CD4-positive, alpha-beta T cell treated with Interferon alpha-2 for 1 hour (primary cell): ENCODE measurements at regions not wholly inside any gene's neighbourhood (a gene's known extent, or its start where the extent isn't known, plus 50 kb on each side); places are given as distances from the start of the nearest gene placed in this dataset.

Experiments used
- DNase-seq, 2 donors: peaks; one replicate each; pipeline ENCODE4 v3.0.0-alpha.2; 2020 to 2022

DNA sequence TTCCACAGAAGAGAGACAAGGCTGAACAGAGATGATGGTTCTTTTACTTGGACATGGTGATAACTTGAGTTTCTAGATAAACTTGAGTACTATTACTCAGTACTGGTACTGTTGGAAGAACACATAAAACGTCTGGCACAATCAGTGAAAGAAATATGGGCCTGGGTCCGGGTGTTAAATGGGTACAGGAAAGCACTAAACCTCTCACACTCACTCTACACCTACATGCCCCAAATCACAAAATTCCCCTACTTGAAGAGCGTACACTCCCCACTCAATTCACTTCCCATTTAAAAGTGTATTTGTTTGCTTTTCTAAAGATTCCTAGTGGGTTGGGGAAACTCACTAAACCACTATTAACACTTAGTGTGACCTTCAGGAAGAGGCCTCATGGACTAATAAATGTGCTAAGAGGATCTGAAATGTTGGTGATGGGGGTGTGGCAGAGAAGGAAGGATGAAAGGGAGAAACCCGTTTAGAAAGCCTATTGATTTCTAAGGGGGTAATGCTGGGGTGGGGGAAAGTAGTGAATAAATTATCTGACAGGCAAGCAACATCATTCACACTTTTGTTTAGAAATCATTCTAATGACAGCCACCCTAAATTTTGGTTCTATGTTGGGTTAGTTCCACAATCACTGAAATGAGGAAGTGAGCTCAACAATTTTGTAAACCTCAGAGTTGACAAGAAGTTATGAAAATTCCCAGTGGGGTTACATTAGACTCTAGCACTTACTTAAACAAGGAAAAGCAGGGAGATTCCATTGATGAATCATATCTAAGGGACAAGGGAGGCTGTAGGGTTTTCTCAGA is 222.6 kb upstream of the MARCKS start:
- DNase-seq = peak; percentile 14 to 24

DNA sequence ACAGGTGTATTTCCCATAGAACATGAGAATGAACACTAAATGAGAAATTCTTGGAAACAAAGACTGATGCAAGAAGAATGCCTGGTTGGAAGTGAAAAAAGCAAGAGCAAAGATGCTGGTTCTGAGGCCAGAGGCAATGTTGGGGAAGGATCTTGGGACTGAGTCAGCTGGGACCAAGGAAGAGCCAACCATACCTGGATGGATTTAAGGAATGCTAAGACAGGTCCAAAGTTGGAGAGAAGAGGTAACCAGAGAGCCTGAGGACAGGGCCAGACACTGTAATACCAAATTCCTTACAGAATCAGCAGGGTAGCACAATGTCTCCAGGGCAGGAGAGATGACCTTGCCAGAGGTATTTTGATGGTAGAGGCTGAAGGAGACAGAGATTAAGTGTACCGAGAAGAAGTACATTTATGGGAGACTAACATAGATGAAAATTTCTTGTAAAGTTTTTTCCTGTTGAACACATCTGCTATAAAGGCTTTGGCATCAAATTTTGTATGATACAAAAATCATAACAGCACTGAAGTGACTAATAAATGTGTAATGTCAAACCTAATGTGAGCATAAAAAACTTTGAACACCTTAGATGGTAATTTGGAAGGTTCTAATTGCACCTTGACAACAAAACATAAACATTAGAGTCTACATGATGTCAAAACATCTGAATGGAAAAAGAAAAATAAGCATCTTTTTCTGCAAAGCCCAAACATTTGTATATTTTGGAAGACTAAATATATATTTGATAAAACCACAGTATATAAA is 221.7 kb upstream of the MARCKS start:
- no peak for DNase-seq

DNA sequence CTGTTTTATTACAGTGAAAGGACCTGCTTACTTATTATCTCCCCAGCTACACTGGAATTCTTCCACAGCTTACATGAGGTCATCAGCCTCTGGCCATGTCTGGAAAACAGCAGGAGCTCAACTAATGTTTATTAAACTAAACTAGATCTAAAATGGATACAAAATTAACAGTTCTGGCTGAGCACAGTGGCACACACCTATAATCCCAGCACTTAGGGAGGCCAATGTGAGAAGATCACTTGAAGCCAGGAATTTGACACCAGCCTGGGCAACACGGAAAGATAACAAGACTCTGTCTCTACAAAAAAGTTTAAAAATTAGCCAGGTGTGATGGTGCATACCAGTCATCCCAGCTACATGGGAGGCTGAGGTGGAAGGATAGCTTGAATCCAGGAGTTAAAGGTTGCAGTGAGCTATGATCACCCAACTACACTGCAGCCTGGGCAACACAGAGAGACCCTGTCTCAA is 220.8 kb upstream of the MARCKS start:
- no peak for DNase-seq

DNA sequence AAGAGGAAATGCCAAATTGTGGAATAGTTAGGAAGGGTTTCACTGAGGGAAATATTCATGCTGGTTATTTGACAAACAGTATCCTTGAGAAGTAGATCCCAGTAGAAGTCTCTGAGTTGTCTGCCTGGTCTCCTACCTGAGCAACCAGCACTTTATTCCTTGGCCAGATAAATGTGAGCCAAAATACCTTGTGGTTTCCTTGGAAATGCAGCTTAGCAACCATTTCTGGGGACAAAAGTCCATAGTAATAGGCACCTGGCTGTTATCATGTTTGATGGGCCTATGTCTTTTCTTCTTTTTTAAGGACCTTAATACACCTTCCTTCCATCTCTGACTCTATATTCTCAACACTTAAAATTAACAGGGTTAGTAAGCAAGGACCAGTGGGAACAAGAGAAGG is 217.1 kb upstream of the MARCKS start:
- no peak for DNase-seq

DNA sequence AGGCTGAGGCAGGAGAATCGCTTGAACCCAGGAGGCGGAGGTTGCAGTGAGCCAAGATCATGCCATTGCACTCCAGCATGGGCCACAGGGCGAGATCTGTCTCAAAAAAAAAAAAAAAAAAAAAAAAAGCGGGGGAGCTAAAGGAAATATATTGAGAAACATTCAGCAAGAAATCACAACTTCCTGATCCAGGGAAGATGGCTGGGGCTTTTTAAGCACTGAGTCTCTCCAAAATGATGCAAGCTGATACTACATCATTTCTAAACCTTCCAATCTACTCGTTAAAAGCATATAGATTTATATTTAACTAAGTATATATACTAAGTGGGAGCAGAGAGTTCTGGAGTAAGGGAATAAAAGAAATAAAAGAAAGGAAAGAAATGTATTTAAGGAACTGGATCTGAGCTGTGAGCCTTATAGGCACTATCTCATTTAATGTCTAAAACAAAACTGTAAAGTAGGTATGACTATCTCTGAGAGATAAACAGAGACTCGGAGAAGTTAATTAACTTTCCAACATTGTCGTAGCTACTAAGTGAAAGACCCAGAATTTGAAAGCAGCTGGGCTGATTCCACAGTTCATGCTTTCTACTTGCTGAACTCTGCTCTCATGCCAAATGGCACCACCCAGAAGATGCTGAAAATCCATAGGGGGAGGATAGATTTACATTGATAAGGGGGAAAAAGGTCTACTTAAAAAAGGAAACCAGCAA is 215.0 kb upstream of the MARCKS start:
- no peak for DNase-seq

DNA sequence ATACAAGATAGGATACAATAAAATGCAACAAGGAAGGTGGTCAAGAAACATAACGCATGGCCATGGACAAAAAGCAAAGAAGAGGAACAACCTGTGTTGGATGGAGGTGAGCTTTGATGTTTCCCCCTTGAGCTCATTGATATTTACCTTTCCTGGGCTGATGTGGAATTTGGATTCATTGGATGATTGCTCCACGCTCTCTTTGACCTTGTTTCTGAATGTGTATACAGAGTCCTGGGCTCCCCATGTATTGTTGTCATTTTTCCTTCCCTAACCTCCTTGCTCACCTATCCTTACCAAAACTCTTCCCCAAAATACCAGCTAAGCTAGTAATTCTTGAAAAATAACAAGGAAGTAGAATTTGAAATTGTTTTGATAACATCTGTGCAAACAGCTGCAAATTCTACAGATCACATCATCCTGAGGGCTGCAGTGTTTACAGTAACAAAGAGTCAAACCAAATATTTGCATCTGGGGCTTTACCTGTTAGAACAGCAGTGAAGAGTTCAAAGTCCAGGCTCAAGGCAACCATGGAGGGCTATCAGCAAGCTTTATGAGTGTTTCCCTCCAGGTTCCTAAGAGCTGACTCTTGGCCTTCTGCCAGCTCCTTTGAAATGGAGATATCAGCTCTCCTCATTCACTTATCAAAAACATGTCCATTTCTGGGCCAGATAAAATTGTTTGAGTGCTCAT is 214.3 kb upstream of the MARCKS start:
- DNase-seq = no peak

DNA sequence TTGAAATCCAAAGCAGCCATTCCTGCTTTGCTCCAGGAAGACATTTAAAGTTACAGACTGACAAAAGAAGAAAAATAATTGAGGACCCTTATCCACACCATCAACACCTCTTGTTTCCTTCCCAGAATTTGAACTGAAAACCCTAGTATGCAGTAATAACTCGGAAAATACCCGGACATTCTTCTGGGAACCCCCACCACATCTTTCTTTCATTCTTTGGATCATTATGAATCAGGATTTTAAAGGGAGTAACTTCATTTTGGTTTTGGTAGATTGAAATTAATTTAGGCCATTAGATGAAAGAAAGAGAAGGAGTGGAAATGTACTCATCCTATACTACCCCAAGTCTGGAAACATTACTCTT is 213.8 kb upstream of the MARCKS start:
- DNase-seq = no peak

DNA sequence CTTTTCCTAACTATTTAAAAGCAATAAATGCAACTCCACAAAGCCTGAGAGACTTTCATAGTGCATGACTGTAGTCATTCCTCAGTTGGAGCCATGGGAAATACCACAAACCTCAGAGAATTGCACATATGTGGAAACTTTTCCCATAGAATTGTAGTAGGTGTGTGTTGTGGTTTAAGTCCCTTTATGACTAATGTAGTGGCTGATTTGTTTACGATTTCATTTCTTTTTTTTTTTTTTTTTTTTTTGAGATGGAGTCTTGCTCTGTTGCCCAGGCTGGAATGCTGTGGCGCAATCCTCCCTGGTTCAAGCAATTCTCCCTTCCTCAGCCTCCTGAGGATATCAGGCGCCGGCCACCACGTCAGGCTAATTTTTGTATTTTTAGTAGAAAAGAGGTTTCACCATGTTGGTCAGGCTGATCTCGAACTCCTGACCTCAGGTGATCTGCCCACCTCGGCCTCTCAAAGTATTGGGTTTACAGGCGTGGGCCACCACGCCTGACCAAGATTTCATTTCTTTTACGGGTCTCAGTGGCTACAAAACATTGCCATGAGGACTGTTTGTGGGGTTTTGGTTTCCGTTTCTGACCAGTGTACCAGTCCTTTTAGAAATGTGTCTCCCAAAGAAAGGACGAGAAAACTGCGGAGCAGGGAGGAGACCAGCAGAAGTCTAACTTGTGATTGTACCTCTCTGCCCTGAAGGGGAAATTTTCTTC is 212.1 kb upstream of the MARCKS start:
- no peak for DNase-seq

DNA sequence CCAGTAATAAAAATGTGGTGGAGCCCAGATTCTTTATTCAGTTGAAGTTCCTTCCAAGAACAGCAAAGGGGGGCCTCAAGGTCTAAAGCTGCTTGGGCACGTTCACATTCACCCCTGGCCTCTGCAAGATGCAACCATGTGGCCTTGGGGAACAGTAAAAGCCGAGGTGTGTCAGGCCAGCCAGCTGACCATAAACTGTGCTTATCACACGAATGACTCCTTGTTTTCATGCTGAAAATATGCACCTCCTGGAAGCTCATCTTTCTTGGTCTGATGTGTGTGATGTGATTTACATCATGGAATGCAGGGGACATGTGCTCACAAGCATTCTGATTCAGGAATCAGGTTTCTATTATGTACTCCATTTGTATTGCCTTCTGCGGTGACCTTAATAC is 211.6 kb upstream of the MARCKS start:
- DNase-seq = no peak

DNA sequence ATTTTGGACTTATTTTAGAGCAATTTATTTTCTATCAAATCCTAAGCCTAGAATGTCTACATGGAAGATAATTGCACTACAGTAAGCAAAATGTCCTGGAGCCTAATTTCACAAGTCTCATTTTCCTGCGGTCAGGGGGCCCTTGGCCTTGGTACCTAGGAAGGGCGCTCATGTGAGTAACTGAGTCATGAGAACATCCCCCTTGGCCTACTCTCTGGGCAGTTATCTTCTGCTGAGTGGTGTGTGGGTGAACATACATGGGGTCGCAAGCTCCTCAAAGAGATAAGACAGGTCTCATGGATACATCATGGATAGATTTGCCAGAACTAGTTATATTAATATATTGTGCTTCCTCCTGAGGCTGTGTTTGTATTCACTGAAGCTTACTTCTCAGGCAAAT is 211.2 kb upstream of the MARCKS start:
- DNase-seq = no peak

DNA sequence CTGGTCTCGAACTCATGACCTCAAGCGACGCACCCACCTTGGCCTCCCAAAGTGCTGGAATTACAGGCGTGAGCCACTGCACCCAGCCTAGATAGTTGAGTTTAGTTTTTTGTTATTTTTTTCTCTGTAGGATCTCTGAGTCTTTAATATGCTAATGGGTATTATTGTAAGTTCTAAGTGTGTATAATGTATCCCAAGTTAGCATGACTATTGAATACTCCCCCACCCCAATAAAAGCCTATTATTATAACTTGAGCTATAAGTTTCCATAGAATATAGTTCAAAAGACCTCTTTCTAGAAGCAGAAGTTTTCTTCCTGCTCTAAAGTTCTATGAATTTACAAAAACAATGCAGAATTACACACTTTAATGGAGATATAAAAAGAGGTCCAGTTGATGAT is 210.4 kb upstream of the MARCKS start:
- DNase-seq = no peak

DNA sequence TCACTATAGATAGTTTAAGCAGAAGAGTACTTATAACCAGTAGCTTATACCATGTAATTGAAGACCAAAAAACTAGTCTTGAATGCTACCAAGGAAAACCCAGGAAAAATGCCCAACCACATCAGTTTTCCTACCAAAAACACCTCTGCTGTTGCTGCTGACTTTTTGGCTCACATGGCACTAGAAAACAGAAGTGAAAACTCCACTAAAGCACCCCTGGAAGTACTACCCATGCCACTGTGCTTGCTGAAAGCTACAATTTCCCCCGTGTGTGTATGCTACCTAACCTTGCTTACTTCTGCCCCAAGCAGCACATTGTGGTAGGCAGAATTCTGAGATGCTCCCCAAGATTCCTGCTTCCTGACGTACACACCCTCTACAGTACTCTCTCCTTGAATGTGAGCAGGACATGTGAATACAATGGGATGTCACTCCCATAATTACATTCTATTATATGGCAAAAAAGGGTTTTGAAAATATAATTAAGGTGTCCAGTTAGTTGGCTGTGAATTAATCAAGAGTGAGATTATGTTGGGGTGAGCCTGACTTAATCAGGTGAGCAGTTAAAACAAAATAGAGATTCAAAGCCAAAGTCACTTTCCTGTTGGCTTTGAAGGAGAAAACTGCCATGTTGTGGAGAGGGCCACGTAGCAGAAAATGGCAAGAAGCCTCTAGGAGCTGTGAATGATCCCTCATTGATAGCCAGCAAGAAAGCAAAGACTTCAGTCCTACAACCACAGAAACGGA is 209.8 kb upstream of the MARCKS start:
- DNase-seq = no peak

DNA sequence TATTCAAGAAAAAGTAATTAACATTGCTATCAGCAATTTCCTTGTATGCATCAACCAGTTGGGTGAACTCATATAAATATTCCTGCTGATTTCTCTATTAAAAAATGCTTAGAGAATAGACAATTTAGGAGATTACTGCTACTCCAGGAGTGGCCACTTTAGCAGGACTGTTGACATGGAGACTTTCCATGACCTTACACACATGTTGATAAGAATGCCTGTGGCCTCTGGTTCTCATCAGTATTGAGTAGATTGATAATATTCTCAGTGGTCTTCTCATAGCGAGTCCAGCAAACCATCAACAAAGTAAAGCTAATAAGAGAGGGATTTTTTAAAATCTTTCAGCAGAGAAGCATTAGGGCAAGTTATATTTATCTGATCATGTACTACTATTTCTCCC is 208.4 kb upstream of the MARCKS start:
- no peak for DNase-seq

DNA sequence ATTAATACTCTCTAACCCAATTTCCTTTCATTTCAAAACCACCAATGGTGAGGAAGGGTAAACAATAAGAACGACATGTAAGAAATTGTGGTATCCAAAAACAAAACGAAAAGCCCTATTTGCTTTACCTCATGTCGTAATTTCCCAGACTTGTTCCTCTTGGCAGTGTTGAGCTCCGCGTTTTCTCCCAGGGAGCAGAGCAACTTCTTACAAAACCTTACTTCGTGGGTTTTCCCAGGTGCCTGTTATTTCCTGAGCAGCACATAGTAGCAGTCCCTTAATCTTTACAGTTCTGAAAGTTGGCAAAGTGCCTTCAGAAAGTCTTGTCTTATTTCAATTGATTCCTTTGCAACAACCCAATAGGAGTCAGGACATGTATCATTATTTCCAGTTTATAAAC is 207.9 kb upstream of the MARCKS start:
- DNase-seq = no peak

DNA sequence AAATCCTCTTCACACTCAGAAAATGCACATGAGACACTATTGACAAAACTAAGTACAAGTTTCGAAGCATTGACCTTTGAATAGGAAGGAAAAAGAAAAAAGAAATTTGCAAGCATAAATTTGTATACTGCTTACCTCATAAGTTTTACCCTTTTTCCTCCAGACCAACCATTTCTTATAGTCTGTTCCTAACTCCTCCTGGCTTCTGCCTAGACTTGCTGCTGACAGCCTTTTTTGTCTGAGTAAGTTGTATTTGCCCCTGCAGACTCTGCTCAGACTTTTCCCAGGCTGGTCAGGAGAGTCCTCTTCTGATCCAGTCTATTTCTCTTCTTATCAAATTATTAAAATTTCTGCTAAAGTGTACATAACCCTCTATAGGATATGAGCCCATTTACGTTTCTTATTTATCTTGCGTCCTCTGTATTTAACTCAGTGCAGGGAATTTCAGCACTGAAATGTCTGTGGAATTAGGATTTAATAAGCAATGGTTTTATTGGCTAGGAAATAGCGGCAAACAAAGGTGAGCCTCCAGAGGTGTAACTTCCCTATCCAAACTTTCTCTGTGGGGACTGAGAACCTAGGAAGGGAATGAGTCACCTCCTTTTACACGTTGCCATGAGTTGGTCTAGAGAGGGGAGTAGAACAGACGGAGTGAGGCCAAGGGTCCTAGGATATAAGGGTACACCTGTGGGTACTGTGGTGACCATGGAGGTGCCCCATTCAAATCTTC is 207.1 kb upstream of the MARCKS start:
- DNase-seq = no peak

DNA sequence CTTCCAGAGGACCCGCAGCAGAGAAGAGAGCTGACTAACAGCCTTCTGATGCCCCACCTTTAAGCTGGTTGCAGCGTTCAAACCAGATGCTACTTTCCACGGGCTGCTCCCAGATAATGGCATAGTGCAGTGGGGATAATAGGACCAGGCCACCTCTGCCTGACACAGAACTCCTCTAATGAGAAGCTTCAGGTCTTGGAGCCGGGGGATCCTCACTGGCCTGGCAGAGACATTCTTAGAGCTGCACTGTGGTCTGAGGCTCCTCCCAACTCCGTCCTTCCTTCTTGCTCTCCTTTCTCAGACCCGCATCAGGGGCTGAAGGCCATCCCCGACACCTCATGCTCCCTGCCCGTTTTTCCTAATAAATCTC is 206.6 kb upstream of the MARCKS start:
- no peak for DNase-seq

DNA sequence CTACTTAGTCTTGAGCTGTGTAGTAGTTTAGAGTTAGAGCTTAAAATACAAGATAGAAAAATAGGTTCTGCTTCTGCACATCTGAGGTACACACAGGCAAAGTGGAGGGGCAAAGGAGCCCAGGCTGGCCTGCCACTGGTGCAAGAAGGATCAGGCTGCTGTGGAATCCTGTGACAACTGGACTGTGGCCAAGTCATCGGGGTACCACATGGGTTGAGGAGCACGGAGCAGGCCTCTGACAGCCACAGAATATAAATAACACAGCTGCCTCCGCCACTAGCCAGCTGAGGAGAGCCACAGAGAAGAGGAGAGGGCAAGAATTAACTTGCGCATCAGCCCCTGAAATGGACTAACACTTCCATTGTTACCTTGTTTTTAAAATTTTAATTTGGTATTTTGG is 206.0 kb upstream of the MARCKS start:
- no peak for DNase-seq

DNA sequence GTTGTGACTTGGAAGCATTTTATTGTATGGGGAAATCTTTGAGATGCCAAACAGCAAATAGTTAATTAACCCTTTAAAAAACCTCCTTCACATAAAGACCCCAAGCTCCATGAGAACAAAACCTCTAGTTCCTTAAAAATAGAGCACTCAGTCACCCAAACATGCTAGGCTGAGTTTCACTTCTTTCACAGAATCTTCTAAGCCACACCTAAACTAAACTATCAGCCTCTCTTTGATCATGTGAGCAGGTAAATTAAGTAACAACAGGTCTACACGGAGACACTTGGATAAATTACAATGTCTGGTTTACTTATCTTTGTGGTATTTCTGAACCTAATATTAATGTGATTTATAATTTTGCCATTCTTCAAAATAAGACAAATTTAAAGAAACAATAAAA is 205.2 kb upstream of the MARCKS start:
- DNase-seq = no peak

DNA sequence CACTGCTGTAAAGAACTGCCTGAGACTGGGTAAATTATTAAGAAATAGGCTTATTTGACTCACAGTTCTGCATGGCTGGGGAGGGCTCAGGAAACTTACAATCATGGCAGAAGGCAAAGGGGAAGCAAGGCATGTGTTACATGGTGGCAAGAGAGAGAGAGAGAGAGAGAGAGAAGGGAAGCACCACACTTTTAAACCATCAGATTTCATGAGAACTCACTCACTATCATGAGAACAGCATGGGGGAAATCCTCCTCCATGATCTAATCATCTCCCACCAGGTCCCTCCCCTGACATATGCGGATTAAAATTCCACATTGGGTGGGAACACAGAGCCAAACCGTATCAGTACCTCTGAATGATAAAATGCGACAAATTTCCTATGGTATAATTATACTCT is 203.9 kb upstream of the MARCKS start:
- peak in 1 of 2 donors; percentile 15 for DNase-seq

DNA sequence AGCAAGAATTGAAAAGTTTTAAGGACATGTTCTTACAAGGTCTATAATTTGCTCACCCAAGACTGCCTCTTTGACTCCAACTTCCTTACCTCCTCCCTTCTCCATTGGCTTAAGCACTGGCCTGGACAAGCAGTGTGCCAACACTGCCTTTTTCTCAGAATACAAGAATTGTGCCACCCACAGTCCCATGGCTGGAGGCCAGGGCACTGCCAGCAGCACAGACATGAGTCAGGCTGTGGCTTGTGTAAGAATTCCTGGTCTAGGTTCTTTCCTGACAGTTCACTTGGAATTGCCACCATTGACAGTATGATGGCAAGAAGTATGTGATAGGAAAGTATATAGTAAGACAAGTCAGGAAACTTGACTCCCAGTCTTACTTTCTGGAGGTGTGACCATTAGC is 202.7 kb upstream of the MARCKS start:
- DNase-seq = peak in 1 of 2 donors; percentile 19

DNA sequence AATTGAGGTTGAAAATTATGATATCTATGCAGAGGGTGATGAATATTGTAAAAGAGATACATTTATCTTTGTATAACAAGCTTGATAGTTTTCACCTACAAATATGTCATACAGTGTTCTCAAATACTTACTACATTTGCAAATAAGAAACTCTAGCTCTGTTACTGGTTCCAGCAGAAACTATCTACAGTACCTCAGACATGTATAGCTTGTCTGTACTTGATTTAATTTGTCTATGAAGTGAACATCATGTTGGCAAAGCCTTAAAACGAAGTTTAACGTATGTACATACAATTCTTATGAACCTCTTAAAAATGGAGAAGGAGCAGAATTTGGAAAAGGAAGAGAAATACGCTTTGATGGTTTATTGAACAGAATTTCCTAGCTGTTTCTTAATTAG is 201.4 kb upstream of the MARCKS start:
- no peak for DNase-seq
